DMS 273 (cell line): ENCODE measurements at regions not wholly inside any gene's neighbourhood (a gene's known extent, or its start where the extent isn't known, plus 50 kb on each side); places are given as distances from the start of the nearest gene placed in this dataset.

ENCODE experiments used
- DNase-seq: peaks from one replicate; lab custom pipeline; 2025; ENCODE audit not compliant: unreplicated experiment; lab: John Stamatoyannopoulos, UW

- DNase-seq, result no peak
These were observed 219.4 kb upstream of the THBS1 start for GRCh38 chr15:39361497-39361896.

DNA sequence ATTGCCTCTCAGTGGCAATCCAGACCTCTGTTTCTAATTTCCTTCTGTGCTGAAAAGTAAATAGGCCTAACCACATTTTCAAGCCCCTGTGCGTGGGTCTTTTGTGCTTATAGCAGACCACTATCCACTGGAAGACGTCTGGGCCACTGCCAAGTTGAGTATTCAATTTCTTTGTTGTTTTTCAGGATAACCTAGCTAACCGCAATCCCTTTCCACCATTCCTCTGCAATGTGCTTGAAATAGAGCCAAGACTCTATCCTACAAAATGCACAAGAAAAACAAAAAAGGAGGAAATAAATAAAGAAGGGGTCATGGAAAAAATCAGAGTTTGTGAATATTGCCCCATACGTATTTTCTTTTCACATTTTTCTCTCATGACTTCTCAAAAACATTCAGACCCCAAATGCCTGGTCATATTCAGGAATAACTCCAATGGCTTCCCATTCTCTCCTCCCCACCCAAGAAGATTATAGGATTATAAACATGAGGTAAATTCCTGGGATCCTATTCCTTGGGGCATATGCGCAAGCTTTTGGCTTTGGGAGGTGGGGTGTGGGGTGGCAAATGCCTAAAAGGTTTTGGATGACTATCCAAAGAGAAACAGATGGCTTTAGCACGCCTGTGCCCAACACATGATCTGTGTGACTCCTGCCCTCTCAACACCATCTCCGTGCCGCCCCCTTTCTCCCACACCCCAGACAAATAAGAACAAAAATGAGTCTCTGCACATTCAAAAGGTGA is 217.9 kb upstream of the THBS1 start:
- peak; percentile 79 for DNase-seq

DNA sequence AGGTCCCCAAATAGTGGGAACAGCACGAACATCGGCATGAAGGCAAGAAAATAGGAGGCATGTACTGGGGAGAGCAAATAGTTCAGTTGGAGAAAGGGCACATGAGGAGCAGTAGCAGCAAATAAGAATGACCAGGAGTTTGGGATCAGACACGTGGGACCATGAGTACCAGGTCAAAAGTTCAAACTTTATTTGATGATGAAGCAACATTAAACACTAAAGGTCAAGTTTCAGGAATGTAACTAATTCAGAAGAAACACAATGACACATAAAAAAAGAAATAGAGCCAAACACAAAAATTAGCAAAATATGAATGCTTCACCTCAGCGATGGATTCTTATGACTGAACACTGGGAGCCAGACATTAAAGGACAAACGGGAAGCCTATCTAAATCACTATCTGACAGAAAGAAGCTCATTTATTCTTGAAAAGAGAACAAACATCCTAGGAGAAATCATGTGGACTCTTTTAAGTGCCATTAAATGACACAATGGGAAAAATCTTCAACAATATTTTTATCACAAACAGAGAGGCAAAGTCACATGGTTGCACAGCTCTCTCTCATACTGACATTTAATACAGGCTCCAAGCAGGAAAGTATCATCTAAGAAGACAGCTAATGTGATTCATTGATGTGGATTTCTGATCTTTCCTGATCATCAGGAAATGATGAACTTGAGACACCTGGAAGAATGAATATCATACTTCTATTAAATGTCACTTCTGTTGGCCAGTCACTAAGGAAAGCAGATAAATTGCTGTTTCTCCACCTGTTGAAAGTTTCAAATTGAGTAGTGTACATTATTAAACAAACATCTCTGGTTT is 216.9 kb upstream of the THBS1 start:
- DNase-seq, result no peak

- DNase-seq, result no peak
These were observed 216.2 kb upstream of the THBS1 start for GRCh38 chr15:39364721-39365120.

DNA sequence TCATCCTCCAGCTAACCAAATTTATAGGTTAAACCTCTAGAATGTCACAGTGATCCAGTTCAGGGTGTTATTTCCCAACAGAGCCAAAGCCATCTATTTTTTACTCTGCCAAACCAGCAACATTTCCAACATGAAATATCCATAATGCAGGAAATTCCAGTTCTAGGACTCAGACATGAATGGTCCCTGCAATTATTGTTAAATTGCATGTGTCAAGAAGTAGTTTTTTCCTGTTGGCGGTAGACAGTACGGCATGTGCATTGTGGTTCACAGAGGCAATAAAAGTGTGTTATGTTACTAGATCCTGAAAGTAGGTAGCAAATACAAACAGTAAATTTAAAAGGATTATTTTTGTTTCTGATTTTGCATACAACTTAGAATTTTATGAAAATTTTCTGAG is 215.7 kb upstream of the THBS1 start:
- no peak for DNase-seq

DNA sequence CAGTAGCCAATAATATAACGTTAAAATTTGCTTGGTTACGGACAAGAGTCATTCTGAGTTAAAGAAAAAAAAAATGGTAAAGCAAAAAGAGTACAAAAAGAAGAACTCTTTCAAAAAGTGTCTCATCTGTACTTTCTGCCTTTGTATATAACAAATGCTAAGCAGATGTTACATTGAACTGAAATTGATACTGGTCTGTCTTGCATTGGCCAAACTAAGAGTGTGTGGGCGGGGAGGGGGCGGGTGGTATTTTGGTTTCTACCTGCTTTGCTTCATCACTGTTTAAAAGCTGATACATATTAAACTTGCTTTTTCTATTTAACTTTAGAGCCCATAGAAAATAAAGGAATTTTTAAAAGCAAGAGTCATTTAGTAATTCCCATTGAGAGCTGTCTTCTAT is 215.0 kb upstream of the THBS1 start:
- peak; percentile 10 for DNase-seq

GRCh38 chr15:39367596-39367995 is 213.3 kb upstream of the THBS1 start:
- DNase-seq, result no peak

DNA sequence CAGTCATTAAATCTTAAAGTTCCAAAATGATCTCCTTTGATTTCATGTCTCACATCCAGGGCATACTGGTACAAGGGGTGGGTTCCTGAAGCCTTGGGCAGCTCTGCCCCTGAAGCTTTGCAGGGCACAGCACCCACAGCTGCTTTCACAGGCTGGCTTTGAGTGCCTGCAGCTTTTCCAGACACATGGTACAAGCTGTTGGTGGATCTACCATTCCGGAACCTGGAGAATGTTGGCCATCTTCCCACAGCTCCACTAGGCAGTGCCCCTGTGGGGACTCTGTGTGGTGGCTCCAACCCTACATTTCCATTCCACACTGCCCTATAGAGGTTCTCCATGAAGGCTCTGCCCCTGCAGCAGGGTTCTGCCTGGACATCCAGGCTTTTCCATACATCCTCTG is 211.1 kb upstream of the THBS1 start:
- DNase-seq, result no peak

- no peak for DNase-seq
These were observed 204.4 kb upstream of the THBS1 start for GRCh38 chr15:39376371-39376909.

DNA sequence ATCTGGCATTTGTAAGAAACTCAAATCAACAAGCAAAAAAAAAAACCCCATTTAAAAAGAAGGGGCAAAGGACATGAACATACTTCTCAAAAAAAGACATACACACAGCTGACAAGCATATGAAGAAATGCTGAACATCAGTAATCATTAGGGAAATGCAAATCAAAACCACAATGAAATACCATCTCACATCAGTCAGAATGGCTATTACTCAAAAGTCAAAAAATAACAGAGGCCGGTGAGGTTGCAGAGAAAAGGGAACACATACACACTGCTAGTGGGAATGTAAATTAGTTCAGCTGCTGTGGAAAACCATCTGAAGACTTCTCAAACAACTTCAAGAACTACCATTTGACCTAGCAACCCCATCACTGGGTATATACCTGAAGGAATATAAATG is 199.4 kb upstream of the THBS1 start:
- DNase-seq, result no peak

DNA sequence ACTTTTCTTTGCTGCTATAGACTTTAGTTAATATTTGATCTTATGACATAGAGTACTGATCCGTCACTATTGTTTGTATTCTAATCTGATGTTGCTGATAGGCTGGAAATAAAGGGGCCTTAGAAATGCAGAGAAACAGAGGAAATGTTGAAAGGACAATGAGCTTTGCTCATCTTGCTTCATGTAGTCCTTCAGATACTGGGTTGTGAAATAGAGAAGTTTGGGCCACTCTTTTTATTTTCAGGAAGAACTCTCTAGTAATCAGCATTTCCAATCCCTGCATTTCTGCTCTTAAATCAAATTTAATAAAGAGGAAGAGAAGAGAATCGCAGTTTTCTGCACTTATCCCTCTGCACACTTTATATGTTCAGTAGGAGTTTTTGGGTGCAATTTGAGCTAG is 192.8 kb upstream of the THBS1 start:
- no peak for DNase-seq

DNA sequence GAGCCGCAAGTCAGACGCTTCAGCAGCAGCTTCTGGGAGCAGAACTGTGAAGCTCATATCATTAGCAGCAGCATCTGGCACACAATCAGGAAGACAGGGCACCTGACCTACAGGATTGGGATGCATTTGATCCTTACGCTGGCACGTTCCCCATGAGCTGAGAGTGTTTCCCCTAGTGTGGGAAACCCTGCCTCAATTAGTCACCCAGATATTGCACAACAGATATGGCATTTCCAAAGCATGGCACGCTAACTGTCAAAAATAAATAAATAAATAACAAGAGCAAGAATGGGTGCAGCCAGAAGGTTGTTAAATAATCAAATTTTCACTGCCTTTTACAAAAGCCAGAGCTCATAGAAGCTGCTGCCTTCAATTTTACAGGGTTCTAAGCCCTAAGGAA is 189.6 kb upstream of the THBS1 start:
- DNase-seq, result peak; percentile 37

DNA sequence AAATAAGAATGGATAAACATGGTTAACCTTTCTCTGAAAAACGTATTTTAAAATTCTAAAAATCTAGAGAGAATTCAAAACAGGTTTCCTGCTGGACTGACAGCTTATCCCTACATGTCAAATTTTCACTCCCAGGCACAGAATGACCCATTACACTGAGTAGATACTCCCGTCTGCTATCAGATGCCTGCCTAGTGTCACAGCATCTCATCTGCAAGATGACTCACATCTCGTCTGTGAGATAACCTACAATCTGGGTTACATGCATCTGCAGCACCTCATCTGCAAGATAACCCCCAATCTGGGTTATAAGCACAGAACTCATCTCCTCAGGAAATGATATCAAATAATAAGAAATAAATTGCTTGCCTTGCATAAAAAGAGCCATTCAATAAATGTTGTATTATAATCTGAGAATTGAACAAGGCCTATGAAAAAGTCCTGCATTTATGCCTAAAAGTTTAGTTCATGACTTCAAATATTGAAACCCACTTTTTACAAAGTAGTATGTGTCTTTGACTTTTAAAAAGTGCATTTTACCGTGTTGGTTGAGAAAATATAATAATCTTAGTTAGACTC is 188.3 kb upstream of the THBS1 start:
- DNase-seq, result no peak

- no peak for DNase-seq
These were observed 187.1 kb upstream of the THBS1 start for GRCh38 chr15:39393575-39394335.

- no peak for DNase-seq
These were observed 186.4 kb upstream of the THBS1 start for GRCh38 chr15:39394496-39394895.

- no peak for DNase-seq
These were observed 183.8 kb upstream of the THBS1 start for GRCh38 chr15:39396979-39397615.

DNA sequence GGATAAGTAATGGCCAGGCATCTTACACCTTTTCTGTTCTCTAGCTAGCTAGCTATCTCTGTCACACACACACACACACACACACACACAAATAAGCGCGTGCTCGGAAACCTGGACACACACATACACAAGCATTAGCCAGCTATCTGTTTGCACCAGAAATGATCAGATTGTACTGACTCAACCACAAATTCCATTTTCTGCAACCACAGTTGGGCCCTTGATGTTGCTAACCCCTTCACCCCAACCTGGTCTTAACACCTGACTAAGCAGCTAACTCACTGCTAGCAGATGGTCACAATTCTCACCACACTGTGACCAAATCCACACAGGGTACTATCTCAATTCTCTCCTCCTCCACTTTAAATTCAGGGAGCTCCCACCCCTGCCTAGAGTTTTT is 183.0 kb upstream of the THBS1 start:
- no peak for DNase-seq

DNA sequence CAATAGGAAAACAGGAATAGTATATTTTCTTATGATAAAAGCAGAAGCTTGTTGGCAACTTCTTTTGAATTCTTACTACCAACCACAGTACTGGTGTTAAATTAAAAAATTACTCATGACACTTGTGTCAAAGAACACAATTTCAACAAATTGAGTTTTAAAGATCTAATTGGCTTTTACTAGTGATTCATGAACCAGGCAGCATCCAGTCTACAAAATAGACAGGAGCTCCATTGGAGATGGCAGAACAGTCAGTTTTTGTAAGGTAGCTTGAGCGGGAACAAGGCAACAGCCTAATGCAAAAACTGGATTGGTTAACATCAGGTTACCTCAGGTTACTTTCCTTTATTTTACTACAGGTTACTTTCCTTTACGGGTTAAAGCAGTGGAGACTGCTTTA is 181.3 kb upstream of the THBS1 start:
- no peak for DNase-seq

- DNase-seq, result no peak
These were observed 180.9 kb upstream of the THBS1 start for GRCh38 chr15:39400002-39400401.

GRCh38 chr15:39400821-39401550 is 179.9 kb upstream of the THBS1 start:
- no peak for DNase-seq
